Endothelial cell of umbilical vein (primary cell): ENCODE measurements at regions not wholly inside any gene's neighbourhood (a gene's known extent, or its start where the extent isn't known, plus 50 kb on each side); places are given as distances from the start of the nearest gene placed in this dataset.

Source experiments
- BruUV-seq: library from RNA; stranded (reverse); fragments of 400-500 nt; replicated peaks from 2 replicates; lab custom pipeline; 2021; lab: Mats Ljungman, UMichigan
- CTCF ChIA-PET: fragments of 300-600, 350-600 bp; sonication (Branson Sonifier 250); formaldehyde crosslinking; loops from one replicate; lab custom pipeline; 2021; ENCODE audit warnings: antibody characterized with exemption, inconsistent platforms; lab: Charles Lee
- POLR2A ChIA-PET: fragments of 300-600, 350-600 bp; sonication (Branson Sonifier 250); formaldehyde crosslinking; loops from one replicate; lab custom pipeline; 2021; ENCODE audit warnings: antibody characterized with exemption, inconsistent platforms; lab: Charles Lee
- DNase-seq: peaks from one replicate; pipeline ENCODE4 v3.0.0-alpha.2; 2011; ENCODE audit warnings: low read depth, low spot score
- FAIRE-seq: peaks from 2 replicates; lab custom pipeline; 2011; peaks lifted over from hg19 to GRCh38; lab: Jason Lieb, UNC
- H2AFZ ChIP-seq: 2 replicates; pipeline ENCODE4 v1.6.0; 2012; ENCODE audit warnings: low read depth, low read length, control low read depth, inconsistent platforms
- H3K27ac ChIP-seq: 2 replicates; pipeline ENCODE4 v1.5.1; 2011; ENCODE audit warnings: low read depth, mild to moderate bottlenecking, control low read depth, low read length, moderate library complexity; ENCODE audit not compliant: insufficient read depth
- H3K27me3 ChIP-seq, 2 experiments: 2 replicates each; pipeline versions ENCODE4 v1.6.0 to v1.6.1; 2011; ENCODE audit warnings: low read length in 2 of 2, mixed read lengths in 1 of 2; ENCODE audit not compliant: control insufficient read depth in 2 of 2, insufficient read depth in 2 of 2
- H3K36me3 ChIP-seq, 2 experiments: 2 replicates in 1 of 2; 3 replicates in 1 of 2; pipeline ENCODE4 v1.5.1; 2011; ENCODE audit warnings: low read length in 2 of 2, mild to moderate bottlenecking in 1 of 2, moderate library complexity in 1 of 2; ENCODE audit not compliant: control insufficient read depth in 2 of 2, insufficient read depth in 2 of 2; ENCODE audit errors: extremely low read depth in 1 of 2
- H3K4me1 ChIP-seq: 3 replicates; pipeline ENCODE4 v1.5.1; 2011; ENCODE audit warnings: mild to moderate bottlenecking, low read length; ENCODE audit not compliant: control insufficient read depth, insufficient read depth; ENCODE audit errors: extremely low read depth
- H3K4me2 ChIP-seq: 2 replicates; pipeline ENCODE4 v1.6.1; 2011; ENCODE audit warnings: low read length, control low read depth, mixed read lengths; ENCODE audit not compliant: insufficient read depth
- H3K4me3 ChIP-seq, 3 experiments: fragments of 200-600 bp in 1 of 3; sonication (generic), shearing (Covaris generic) in 1 of 3; replicated peaks in 1 of 3; 2 replicates each; pipeline ENCODE4 v1.5.1; 2011 to 2016; ENCODE audit warnings: control low read depth in 3 of 3, low read length in 3 of 3, mild to moderate bottlenecking in 2 of 3, inconsistent platforms in 1 of 3, low read depth in 1 of 3, moderate library complexity in 1 of 3; ENCODE audit not compliant: insufficient read depth in 1 of 3
- H3K79me2 ChIP-seq: 2 replicates; pipeline ENCODE4 v1.6.0; 2012; ENCODE audit warnings: low read length, inconsistent platforms; ENCODE audit not compliant: control insufficient read depth, insufficient read depth
- H3K9ac ChIP-seq: replicated peaks from 2 replicates; pipeline ENCODE3; 2011; ENCODE audit warnings: low read length, control low read depth; ENCODE audit not compliant: insufficient read depth; ENCODE audit errors: extremely low read depth
- H3K9me1 ChIP-seq: replicated peaks from 3 replicates; pipeline ENCODE4 v1.6.0; 2011; ENCODE audit warnings: mild to moderate bottlenecking, low read length; ENCODE audit not compliant: control insufficient read depth, insufficient read depth; ENCODE audit errors: extremely low read depth
- H3K9me3 ChIP-seq: replicated peaks from 2 replicates; pipeline ENCODE4 v1.5.1; 2012; ENCODE audit warnings: low read length, inconsistent platforms; ENCODE audit not compliant: control insufficient read depth, insufficient read depth
- H4K20me1 ChIP-seq: replicated peaks from 2 replicates; pipeline ENCODE3; 2011; ENCODE audit warnings: mild to moderate bottlenecking, low read length; ENCODE audit not compliant: control insufficient read depth, insufficient read depth; ENCODE audit errors: extremely low read depth
- EZH2 ChIP-seq: IDR thresholded peaks from 2 replicates; pipeline ENCODE4 v1.6.1; 2012; ENCODE audit warnings: borderline replicate concordance, low read depth, mild to moderate bottlenecking, moderate library complexity, low read length, inconsistent platforms; ENCODE audit not compliant: severe bottlenecking
- FOS ChIP-seq: IDR thresholded peaks from 2 replicates; pipeline ENCODE4 v1.6.1; 2011; ENCODE audit warnings: mild to moderate bottlenecking, low read length, moderate library complexity, borderline replicate concordance; ENCODE audit not compliant: insufficient read depth
- GATA2 ChIP-seq: IDR thresholded peaks from 2 replicates; pipeline ENCODE4 v1.7.0; 2011; ENCODE audit warnings: low read depth, mild to moderate bottlenecking, moderate library complexity, mixed read lengths, low read length; ENCODE audit not compliant: insufficient read length, insufficient read depth
- JUN ChIP-seq: IDR thresholded peaks from 2 replicates; pipeline ENCODE4 v1.6.1; 2011; ENCODE audit warnings: borderline replicate concordance, low read depth; ENCODE audit not compliant: insufficient read length, insufficient read depth
- POLR2AphosphoS5 ChIP-seq: IDR thresholded peaks from 2 replicates; pipeline ENCODE4 v1.6.1; 2012; ENCODE audit warnings: low read depth, mild to moderate bottlenecking, control low read depth, low read length, moderate library complexity; ENCODE audit not compliant: insufficient read depth
- dilution Hi-C: fragments of 300-500 bp; cut with MboI; formaldehyde crosslinking; loops from one replicate; pipeline ENCODE4 v1.15.0; 2019; ENCODE audit warnings: low sequenced_read_pairs; ENCODE audit not compliant: extremely low pct_ligation_motif_present
- intact Hi-C: fragments of 100-400 bp; cut with micrococcal nuclease; formaldehyde crosslinking; loops from one replicate; pipeline ENCODE4 v1.10.0; 2022
- TF ChIP-seq, protein P1 (sequence below): IDR thresholded peaks from 2 replicates; pipeline ENCODE4 v1.6.1; 2011; ENCODE audit not compliant: insufficient read depth, insufficient read length
- TF ChIP-seq, protein P2 (sequence below), 2 donors: IDR thresholded peaks; 1 replicate in 1 of 2; 2 replicates in 1 of 2; pipeline ENCODE4 v1.5.1; 2011; ENCODE audit warnings: low read length in 2 of 2, mild to moderate bottlenecking in 2 of 2, moderate library complexity in 2 of 2, control low read depth in 1 of 2, inconsistent platforms in 1 of 2, low read depth in 1 of 2; ENCODE audit not compliant: insufficient read depth in 1 of 2; ENCODE audit errors: extremely low read depth in 1 of 2

DNA sequence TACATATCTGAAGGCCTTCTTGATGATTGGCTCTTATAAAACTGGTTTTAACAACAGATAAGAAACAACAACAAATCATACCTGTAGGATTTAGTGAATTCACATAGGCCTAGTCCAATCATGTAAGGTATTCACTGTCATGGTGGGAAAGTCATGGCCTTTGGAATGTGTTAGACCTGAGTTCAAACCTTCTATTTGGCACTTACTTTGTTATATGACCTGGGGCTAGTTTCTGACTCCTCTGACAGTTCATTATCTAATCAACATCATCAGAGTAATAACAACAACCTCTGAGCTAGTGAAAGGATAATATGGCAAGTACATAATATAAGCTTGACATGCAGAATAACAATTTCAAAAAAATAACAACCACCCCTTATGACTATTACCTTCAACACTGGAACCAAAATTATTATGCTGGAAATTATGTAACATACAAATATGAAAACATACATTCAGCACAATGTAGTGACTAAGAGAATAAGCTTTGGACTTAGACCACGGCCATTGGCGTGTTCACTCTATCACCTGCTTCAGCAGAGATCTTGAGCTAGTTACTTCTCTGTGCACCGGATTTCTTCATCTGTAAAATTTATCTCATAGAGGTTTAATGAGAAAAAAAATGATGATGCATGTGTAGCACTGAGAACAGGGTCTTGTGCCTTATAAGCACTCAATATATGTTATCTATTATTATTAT is 597.6 kb downstream of the LMO4 start:
- TF ChIP-seq FOS (no peak), EZH2 (no peak), POLR2AphosphoS5 (no peak), GATA2 (no peak), JUN (no peak)
- TF ChIP-seq, protein P1, sequence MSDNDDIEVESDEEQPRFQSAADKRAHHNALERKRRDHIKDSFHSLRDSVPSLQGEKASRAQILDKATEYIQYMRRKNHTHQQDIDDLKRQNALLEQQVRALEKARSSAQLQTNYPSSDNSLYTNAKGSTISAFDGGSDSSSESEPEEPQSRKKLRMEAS = no peak
- TF ChIP-seq, protein P2, sequence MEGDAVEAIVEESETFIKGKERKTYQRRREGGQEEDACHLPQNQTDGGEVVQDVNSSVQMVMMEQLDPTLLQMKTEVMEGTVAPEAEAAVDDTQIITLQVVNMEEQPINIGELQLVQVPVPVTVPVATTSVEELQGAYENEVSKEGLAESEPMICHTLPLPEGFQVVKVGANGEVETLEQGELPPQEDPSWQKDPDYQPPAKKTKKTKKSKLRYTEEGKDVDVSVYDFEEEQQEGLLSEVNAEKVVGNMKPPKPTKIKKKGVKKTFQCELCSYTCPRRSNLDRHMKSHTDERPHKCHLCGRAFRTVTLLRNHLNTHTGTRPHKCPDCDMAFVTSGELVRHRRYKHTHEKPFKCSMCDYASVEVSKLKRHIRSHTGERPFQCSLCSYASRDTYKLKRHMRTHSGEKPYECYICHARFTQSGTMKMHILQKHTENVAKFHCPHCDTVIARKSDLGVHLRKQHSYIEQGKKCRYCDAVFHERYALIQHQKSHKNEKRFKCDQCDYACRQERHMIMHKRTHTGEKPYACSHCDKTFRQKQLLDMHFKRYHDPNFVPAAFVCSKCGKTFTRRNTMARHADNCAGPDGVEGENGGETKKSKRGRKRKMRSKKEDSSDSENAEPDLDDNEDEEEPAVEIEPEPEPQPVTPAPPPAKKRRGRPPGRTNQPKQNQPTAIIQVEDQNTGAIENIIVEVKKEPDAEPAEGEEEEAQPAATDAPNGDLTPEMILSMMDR (IDR thresholded peaks at IDR 0.05; ENCODE audit: extremely low read depth in 1 of 2, insufficient read depth in 1 of 2, low read depth in 1 of 2, low read length in 2 of 2) = no peak
- no TSS peak for BruUV-seq

More for the DNA sequence above, 597.6 kb downstream of the LMO4 start:
- H3K27ac ChIP-seq = no peak overlapping the region
- H3K4me2 ChIP-seq = no peak overlapping the region
- dilution Hi-C loops (no loop called here), intact Hi-C loops (no loop called here)
- H3K36me3 ChIP-seq = no peaks in the 10 kb centered on the region
- ChIA-PET POLR2A (no interaction called here), CTCF (interaction anchor here (1.0 kb wide), 1 partner anchor 11 kb away, joined by 4 read pairs; no protein-coding TSS in a partner anchor)
- no peak overlapping the region for H2AFZ ChIP-seq
- H3K79me2 ChIP-seq = no peaks in the 10 kb centered on the region
- H3K9me1 ChIP-seq = no peaks in the 10 kb centered on the region
- H4K20me1 ChIP-seq = no peaks in the 10 kb centered on the region
- H3K9ac ChIP-seq = no peak overlapping the region
- H3K4me3 ChIP-seq = no peak overlapping the region
- H3K27me3 ChIP-seq = no peaks in the 10 kb centered on the region
- H3K9me3 ChIP-seq = no peaks in the 10 kb centered on the region
- DNase-seq (no peak), FAIRE-seq (no peak)
- H3K4me1 ChIP-seq = no peaks in the 10 kb centered on the region
